ENCODE measurements at regions not wholly inside any gene's neighbourhood (a gene's known extent, or its start where the extent isn't known, plus 50 kb on each side); places are given as distances from the start of the nearest gene placed in this dataset.

DNA sequence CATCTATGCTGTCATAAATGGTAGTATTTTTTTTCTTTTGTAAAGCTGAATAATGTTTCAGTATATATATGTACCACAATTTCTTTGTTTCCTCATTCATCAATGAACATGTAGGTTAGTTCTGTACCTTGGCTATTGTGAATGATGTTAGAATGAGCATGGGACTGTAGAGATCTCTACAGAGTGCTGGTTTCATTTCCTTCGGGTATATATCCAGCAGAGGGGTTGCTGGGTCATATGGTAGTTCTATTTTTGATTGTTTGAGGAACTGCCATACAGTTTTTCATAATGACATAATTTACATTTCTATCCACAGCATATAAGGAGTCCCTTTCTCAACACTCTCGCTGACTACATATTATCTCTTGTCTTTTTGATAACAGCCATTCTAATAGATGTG, 243.5 kb downstream of the CDH7 start:
- peak; percentile 93 for DNase-seq

DNA sequence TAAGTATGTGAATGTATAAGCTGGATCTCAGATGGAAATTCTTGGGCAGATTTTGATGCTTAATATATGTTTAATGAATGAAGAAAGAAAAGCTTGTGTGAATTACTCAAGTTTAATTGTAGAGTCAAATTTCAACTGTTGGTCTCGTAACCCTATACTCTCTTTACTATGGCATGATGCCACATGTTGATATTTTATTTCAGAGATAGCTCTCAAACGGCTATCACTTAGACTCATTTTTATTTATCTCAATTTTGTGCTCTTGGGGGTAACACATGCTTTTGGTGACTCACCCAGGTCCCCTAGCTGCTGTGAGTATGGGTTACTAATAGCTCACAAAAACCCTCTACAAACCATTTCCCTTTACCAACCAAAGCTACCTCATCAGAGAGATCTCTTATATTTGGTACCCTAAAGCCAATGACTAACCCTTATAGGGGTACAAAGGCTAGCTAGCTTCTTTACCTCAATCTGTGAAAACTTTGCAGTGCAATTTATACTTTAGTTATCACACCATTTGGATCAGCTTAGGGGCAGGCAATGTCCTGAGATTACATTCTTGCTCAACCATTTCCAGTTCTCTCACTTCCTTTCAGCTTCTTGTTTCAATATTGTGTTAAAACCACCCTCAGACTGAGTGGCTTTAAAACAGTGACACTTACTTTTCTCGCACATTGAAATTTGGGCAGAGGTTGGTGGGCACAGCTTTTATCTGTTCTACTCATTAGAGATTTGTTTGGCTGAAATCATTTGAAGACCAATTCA, 240.3 kb downstream of the CDH7 start:
- DNase-seq = peak; percentile 82

DNA sequence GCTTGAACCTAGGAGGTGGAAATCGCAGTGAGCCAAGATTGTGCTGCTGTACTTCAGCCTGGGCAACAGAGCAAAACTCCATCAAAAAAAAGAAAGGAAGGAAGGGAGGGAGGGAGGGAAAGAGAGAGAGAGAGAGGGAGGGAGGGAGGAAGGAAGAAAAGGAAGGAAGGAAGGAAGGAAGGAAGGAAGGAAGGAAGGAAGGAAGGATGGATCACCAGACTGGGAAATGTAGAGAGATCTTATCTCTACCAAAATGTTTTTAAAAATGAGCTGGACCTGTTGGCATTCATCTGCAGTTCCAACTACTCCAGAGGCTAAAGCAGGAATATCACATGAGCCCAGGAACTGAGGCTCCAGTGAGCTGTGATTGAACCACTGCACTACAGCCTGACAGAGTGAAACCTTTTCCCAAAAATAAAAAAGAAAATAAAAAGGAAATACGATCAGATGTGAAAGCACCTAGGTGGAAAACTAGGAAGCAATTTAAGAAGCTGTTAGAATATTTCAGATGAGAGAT, 239.4 kb downstream of the CDH7 start:
- no peak for DNase-seq

DNA sequence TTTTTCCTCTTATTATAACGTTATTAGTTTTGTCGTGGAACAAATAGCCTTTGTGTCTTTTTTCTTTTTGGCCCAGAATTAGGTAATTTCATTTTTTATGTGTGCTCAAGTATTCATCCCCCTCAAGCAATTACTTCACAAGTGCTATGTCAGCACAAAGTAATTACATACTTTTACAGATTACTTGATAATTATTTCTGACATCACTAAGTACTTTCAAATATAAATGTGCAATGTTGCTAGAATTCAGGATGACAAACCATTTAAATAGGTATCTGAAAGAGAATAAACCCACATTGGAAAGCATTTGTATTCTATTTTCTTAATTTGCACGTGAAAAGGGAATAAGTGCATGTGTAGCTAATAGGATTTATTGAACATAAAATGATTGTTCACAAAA, 238.2 kb downstream of the CDH7 start:
- DNase-seq = no peak

DNA sequence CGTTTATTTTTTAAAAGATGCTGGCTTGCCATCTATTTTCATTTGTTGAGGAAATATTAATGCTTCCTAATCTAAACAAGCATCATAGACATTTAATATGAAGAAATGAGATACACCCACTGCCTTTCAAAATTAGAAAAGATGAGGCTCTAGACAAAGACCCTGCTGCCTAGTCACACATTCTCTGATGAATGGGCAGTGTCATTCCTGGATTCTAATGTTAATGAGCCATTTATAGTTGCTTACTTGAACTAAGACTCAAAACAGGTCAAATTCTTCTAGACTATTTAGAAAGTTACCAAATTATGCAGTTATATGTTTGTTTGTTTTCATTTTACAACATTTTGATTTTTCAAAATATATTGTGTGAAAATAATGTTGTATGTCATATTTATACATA, 237.6 kb downstream of the CDH7 start:
- no peak for DNase-seq

DNA sequence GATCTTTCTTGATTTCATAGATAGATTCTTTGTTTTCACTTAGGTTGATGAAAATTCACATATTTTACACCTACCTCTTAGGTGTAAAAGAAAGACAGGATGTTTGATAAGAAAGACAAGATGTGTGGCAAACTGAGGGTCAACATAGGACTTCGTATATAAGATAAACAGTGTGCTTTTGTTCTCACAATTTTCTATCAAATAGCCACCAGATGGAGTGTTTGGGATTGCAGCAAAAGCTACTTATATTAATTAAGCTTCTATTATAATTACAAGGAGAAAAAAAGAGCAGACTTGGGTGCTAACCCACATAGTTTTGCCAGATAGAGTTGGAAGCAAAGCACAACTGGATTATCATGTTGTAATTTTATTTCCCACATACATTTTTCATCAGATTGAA, 232.9 kb downstream of the CDH7 start:
- DNase-seq = no peak

DNA sequence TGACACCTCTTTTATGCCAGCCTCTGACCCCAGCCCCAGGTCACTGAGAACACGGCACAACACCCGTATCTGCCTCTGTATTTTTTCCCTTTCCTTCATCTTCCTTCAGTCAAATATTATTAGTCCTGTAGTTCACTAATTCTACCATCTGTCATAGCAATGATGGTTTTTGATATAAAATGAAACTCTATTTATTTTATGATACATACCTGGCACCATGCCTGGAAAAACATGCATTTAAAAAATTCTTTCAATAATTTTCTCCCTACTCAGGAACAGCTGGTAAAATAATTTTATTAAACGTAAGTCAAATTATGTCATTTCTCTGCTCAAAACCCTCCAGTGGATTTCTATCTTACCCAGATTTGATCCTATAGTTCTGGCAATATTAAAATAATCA, 224.7 kb downstream of the CDH7 start:
- no peak for DNase-seq

DNA sequence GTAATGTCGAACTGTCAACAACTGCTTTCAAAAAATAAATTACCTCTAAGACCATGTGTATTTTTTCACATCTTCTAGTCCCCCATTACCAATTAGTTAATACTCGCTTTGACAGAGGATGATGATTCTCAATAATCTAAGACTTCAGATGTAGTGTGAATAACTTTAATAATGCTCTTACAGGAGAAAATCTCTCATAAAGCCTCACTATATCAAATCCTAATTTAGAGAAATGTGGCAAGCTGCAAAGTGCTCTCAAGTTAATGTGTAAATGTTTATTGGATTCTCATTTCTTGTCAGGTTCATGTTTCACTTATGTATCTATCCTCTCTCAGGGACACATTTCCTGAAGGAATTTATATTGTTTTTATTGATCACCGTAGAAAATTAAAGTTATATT, 223.9 kb downstream of the CDH7 start:
- DNase-seq = no peak

DNA sequence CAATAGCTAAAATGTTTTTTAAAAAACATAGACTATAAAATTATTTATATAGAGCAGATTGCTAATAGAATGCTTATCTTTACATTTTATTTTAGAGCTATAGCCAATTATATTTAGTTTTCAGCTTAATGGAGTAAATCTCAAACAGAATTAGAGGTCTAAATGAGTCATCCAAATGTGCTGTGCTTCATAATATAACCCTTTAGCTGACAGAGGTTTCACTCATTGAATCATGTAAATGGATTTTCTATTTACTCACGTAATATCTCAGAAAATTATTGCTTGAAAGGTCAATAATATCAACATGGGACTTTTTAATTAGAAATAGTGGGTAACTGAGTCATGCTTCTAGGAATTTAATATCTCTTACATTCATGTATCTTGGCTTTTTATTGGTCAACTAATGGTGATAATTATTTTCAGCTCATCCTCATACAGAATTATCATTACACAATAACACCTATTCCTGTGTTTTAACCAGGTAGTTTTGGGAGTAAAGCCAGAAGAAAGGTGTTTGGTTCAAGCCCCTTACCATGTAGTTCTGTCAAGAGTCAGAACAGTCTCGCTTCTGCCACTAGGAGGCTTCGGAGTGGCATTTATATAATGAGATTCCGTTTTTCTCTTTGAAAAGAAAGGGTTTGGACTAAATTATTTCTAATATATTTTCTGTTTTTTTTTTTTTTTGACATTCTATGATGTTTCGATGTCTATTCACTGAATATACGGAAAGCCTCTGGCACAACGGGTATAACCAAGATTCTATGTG, 217.6 kb downstream of the CDH7 start:
- no peak for DNase-seq

DNA sequence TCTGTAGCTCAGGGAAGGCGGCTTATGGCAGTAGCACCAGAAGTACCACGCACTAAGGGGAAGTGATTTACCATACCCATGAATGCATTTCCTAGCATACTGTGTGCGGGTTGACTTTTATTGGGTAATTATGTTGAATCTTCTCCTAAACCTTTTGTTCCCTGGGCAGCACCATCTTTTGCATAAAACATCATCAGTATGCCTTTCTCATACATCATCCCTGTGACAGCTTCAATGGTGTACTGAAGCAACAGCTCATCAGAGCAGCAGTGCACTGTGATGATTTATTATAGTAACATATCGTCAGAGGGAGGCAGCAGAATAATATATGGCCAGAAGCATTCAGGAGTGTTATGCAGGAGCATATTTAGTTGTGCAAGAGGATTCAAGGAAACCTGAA, 204.9 kb downstream of the CDH7 start:
- DNase-seq = no peak

DNA sequence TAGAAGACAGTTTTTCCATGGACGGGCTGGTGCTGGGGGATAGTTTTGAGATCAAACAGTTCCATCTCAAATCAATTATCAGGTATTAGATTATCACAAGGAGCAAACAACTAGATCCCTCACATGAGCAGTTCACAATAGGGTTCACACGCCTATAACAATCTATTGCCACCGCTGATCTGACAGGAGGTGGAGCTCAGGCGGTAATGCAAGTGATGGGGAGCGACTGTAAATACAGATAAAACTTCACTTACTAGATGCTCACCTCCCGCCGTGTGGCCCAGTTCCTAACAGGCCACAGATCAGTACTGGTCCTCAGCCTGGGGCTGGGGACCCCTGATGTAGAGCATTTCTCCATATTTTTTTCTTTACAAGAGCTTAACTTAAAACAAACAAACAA, 203.6 kb downstream of the CDH7 start:
- DNase-seq = no peak

DNA sequence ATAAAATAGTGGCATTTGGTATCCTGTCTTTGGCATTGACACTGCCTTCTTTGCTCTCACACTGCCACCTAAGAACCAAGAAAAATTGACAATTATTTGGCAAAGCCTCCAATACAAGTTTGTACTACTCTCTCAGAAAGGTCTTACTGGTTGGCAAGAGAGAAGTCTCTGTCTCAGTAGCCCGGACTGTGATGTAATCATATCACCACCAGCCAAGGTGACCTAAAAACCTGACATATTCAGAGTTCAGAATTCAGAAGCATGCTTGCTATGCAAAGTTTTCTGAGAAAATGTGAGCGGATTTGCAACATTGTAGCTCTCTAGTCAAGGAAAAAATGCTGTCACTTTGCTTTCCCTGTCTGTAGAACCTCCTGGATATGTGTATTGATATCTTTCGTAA, 196.0 kb downstream of the CDH7 start:
- no peak for DNase-seq

DNA sequence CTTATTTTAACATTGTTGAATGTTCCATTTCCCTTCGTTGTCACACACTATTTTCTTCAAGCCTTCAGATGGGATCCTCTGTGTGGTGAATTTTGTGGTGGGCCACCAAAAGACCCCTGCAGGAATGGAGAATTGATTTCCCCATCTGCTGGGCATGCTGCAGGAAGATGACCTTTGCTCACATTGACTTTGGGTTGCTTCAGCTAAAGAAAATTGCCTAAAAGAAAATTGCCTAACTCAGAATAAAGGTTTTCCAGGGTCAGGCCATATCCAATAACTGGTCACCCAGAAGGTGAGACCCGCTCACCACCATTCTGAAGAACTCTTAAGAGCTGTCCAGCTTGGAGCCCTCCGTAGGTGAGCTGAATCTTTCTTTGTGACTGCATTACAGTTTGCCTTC, 192.5 kb downstream of the CDH7 start:
- DNase-seq = no peak

DNA sequence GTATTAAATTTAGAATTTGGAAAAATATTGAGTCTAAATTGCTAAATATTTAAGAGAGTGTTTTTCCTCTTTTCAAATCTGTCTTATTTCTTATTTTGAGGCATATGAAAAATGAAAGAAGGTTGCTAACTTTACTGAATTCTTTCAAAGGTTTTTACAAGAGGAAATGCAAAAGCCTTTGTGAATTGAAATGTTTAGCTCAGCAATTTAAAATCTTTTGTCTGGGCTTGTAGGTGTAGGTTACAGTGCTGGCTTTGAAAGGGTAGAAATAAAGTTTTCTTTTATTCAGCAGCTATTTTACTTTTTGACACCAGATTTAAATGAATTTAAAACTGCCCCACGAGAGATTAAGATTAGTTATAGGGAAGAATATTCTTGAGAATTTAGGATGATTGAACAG, 192.0 kb downstream of the CDH7 start:
- no peak for DNase-seq

DNA sequence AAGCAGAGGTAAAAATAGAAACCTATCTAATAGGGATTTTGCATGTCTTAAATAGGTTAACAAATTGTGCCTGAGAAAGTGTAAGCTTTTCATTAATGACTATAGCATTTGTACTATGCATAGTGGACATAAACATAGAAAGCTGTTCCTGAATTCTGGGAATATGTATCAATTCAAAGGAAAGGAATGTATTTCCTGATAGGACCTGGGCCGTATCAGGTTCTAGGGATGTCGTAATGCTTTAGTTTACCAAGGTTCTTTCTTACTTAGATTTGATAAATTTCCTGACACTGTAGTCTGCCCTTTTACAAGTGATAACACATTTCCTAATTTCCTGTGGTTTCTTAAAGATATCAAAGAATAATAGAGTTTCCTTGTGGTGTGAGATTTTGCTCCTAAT, 191.3 kb downstream of the CDH7 start:
- DNase-seq = no peak

DNA sequence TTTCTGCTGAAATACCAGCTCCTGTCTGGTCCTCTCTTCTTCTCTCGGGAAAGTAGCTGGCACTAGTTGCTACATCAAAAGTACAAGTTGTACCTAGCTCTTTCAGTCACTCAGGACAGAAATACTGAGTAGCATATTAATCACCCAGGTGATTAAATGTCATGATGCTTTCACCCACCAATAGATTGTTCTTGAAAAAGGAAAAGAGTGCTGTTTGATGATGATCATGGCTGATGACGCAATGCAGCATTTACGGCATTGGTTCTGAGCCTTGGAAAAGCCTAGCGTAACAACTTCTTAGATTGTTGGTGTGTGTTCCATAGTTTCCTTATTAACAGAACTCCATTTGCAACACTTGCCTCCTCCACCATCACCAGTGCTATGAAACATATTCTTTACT, 190.7 kb downstream of the CDH7 start:
- DNase-seq = no peak

Data from MV-4-11 (cell line).